GM18519 (cell line): ENCODE measurements at regions not wholly inside any gene's neighbourhood (a gene's known extent, or its start where the extent isn't known, plus 50 kb on each side); places are given as distances from the start of the nearest gene placed in this dataset.

Experiments
- ATAC-seq: cut with Tn5 transposase; IDR thresholded peaks from one replicate; pipeline ENCODE4 v1.9.1; 2021; ENCODE audit warnings: mild to moderate bottlenecking, moderate library complexity; ENCODE audit not compliant: unreplicated experiment, low FRiP score

GRCh38 chr11:91786097-91786496 is 438.5 kb upstream of the FAT3 start:
- no peak for ATAC-seq

- no peak for ATAC-seq
Observed at GRCh38 chr11:91783173-91783572, 441.4 kb upstream of the FAT3 start.

- ATAC-seq = no peak
Observed at GRCh38 chr11:91778758-91779157, 445.9 kb upstream of the FAT3 start.

GRCh38 chr11:91776655-91777054 is 448.0 kb upstream of the FAT3 start:
- ATAC-seq = no peak

- ATAC-seq = no peak
Observed at GRCh38 chr11:91773090-91773489, 451.5 kb upstream of the FAT3 start.

GRCh38 chr11:91771961-91772360 is 452.7 kb upstream of the FAT3 start:
- no peak for ATAC-seq

- no peak for ATAC-seq
Observed at GRCh38 chr11:91768783-91769182, 455.8 kb upstream of the FAT3 start.

GRCh38 chr11:91763331-91763730 is 461.3 kb upstream of the FAT3 start:
- no peak for ATAC-seq

GRCh38 chr11:91761406-91762025 is 463.1 kb upstream of the FAT3 start:
- no peak for ATAC-seq

- ATAC-seq = no peak
Observed at GRCh38 chr11:91756829-91757480, 467.7 kb upstream of the FAT3 start.

- no peak for ATAC-seq
Observed at GRCh38 chr11:91755951-91756707, 468.5 kb upstream of the FAT3 start.

- no peak for ATAC-seq
Observed at GRCh38 chr11:91755526-91755925, 469.1 kb upstream of the FAT3 start.

- ATAC-seq = no peak
Observed at GRCh38 chr11:91749251-91749650, 475.4 kb upstream of the FAT3 start.

- ATAC-seq = no peak
Observed at GRCh38 chr11:91742155-91742554, 482.5 kb upstream of the FAT3 start.

GRCh38 chr11:91731051-91731450 is 493.6 kb upstream of the FAT3 start:
- ATAC-seq = no peak

- ATAC-seq = no peak
Observed at GRCh38 chr11:91730620-91731019, 494.0 kb upstream of the FAT3 start.

- ATAC-seq = no peak
Observed at GRCh38 chr11:91730057-91730456, 494.6 kb upstream of the FAT3 start.

GRCh38 chr11:91717169-91717568 is 507.4 kb upstream of the FAT3 start:
- ATAC-seq = no peak

- no peak for ATAC-seq
Observed at GRCh38 chr11:91707652-91708482, 516.8 kb upstream of the FAT3 start.

GRCh38 chr11:91703042-91703441 is 521.6 kb upstream of the FAT3 start:
- no peak for ATAC-seq

- ATAC-seq = no peak
Observed at GRCh38 chr11:91700854-91701253, 523.8 kb upstream of the FAT3 start.
